ENCODE measurements at regions not wholly inside any gene's neighbourhood (a gene's known extent, or its start where the extent isn't known, plus 50 kb on each side); places are given as distances from the start of the nearest gene placed in this dataset.

DNA sequence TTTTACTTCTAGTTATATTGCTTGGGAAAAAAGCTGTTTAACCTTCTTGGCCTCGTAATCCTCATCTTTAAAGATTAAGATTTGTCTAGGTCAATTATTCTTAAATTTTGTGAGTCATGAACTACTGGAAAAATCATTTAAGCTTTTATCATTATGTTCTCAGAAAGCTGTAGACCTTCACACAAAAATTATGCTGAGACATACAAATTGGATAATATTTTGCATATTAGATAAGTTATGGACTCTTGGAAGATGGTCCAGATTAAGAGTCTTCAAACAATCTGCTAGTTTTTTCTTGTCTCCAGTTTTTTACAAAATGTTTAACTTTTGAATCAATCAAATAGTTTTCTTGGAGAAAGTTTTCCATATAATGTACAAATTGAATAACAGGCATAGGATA lies 108.1 kb upstream of the NEIL3 start:
- TF ChIP-seq, protein P1, sequence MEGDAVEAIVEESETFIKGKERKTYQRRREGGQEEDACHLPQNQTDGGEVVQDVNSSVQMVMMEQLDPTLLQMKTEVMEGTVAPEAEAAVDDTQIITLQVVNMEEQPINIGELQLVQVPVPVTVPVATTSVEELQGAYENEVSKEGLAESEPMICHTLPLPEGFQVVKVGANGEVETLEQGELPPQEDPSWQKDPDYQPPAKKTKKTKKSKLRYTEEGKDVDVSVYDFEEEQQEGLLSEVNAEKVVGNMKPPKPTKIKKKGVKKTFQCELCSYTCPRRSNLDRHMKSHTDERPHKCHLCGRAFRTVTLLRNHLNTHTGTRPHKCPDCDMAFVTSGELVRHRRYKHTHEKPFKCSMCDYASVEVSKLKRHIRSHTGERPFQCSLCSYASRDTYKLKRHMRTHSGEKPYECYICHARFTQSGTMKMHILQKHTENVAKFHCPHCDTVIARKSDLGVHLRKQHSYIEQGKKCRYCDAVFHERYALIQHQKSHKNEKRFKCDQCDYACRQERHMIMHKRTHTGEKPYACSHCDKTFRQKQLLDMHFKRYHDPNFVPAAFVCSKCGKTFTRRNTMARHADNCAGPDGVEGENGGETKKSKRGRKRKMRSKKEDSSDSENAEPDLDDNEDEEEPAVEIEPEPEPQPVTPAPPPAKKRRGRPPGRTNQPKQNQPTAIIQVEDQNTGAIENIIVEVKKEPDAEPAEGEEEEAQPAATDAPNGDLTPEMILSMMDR (IDR thresholded peaks at IDR 0.05; ENCODE audit: extremely low read depth in 1 of 2, insufficient read depth in 1 of 2, low read depth in 1 of 2, low read length in 2 of 2) = no peak
- TF ChIP-seq, protein P2, sequence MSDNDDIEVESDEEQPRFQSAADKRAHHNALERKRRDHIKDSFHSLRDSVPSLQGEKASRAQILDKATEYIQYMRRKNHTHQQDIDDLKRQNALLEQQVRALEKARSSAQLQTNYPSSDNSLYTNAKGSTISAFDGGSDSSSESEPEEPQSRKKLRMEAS (IDR thresholded peaks at IDR 0.05; ENCODE audit: insufficient read depth, insufficient read length) = no peak
- TF ChIP-seq POLR2AphosphoS5 (IDR thresholded peaks at IDR 0.05; ENCODE audit: insufficient read depth, low read depth, low read length) (no peak), EZH2 (IDR thresholded peaks at IDR 0.05; ENCODE audit: borderline replicate concordance, low read depth, low read length, severe bottlenecking) (no peak), POLR2A (IDR thresholded peaks at IDR 0.05; ENCODE audit: low read depth, low read length) (no peak), FOS (IDR thresholded peaks at IDR 0.05; ENCODE audit: borderline replicate concordance, insufficient read depth, low read length) (no peak), JUN (IDR thresholded peaks at IDR 0.05; ENCODE audit: borderline replicate concordance, insufficient read depth, insufficient read length, low read depth) (no peak), MYC (IDR thresholded peaks at IDR 0.05; ENCODE audit: low read depth, low read length) (no peak)
